ENCODE measurements at regions not wholly inside any gene's neighbourhood (a gene's known extent, or its start where the extent isn't known, plus 50 kb on each side); places are given as distances from the start of the nearest gene placed in this dataset.

DNA sequence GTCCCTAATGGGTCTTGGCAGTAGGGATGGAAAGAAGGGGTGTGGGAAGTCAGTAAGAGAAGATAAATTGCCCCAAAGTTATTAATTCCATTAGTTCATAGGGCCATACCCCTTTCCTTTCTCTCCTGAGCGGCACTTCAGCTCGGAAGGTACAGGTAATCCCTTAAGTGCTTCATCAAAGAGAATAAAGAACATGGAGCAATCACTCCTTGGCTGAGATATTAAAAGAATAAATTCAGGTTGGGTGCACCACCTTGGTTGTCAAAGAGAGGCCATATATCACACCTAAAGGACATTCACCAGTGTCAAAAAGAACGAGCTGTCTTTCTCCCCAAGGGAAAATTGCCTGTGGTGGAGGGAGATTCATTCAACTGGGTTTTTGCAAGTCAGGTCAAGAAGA lies 87.5 kb downstream of the EDN3 start:
- Histone ChIP-seq H3K9me3 (ENCODE audit: control insufficient read depth, low read depth, low read length) (no peaks in the 10 kb centered on the region), H3K27ac (ENCODE audit: low read length) (no peak overlapping the region)

GRCh38 chr20:59388402-59388801 lies 88.0 kb downstream of the EDN3 start:
- no peak overlapping the region for H3K27ac ChIP-seq (ENCODE audit: low read length)
- no peak for DNase-seq
- H3K4me3 ChIP-seq (ENCODE audit: low read length) = no peak overlapping the region
- no peaks in the 10 kb centered on the region for H3K4me1 ChIP-seq (ENCODE audit: control insufficient read depth, insufficient read depth, low read length)
- WGBS (ENCODE audit: insufficient coverage, low lambda C conversion rate) = no CpG with 5 or more reads among the region's 4 CpGs
- no peaks in the 10 kb centered on the region for H3K9me3 ChIP-seq (ENCODE audit: control insufficient read depth, low read depth, low read length)
- H3K27me3 ChIP-seq (ENCODE audit: control insufficient read depth, insufficient read depth, low read length) = peaks cover 11% of the 10 kb centered on the region
- no peaks in the 10 kb centered on the region for H3K36me3 ChIP-seq (ENCODE audit: control insufficient read depth, insufficient read depth, low read length)

More for the DNA sequence above, 87.5 kb downstream of the EDN3 start:
- H3K36me3 ChIP-seq (ENCODE audit: control insufficient read depth, insufficient read depth, low read length) = no peaks in the 10 kb centered on the region
- no peaks in the 10 kb centered on the region for H3K4me1 ChIP-seq (ENCODE audit: control insufficient read depth, insufficient read depth, low read length)
- no peak overlapping the region for H3K4me3 ChIP-seq (ENCODE audit: low read length)
- peaks cover 9% of the 10 kb centered on the region for H3K27me3 ChIP-seq (ENCODE audit: control insufficient read depth, insufficient read depth, low read length)
- DNase-seq = no peak
- WGBS (ENCODE audit: insufficient coverage, low lambda C conversion rate) = no CpG with 5 or more reads among the region's 3 CpGs

GRCh38 chr20:59390437-59390836 lies 90.0 kb downstream of the EDN3 start:
- H3K36me3 ChIP-seq (ENCODE audit: control insufficient read depth, insufficient read depth, low read length) = no peaks in the 10 kb centered on the region
- no CpG with 5 or more reads among the region's 6 CpGs for WGBS (ENCODE audit: insufficient coverage, low lambda C conversion rate)
- peaks cover 15% of the 10 kb centered on the region for H3K27me3 ChIP-seq (ENCODE audit: control insufficient read depth, insufficient read depth, low read length)
- no peaks in the 10 kb centered on the region for H3K4me1 ChIP-seq (ENCODE audit: control insufficient read depth, insufficient read depth, low read length)
- H3K9me3 ChIP-seq (ENCODE audit: control insufficient read depth, low read depth, low read length) = no peaks in the 10 kb centered on the region
- DNase-seq = no peak
- H3K27ac ChIP-seq (ENCODE audit: low read length) = no peak overlapping the region
- no peak overlapping the region for H3K4me3 ChIP-seq (ENCODE audit: low read length)

GRCh38 chr20:59391975-59392374 lies 91.6 kb downstream of the EDN3 start:
- no peaks in the 10 kb centered on the region for H3K4me1 ChIP-seq (ENCODE audit: control insufficient read depth, insufficient read depth, low read length)
- H3K27me3 ChIP-seq (ENCODE audit: control insufficient read depth, insufficient read depth, low read length) = peaks cover 9% of the 10 kb centered on the region
- H3K36me3 ChIP-seq (ENCODE audit: control insufficient read depth, insufficient read depth, low read length) = no peaks in the 10 kb centered on the region
- no peak for DNase-seq
- no peak overlapping the region for H3K4me3 ChIP-seq (ENCODE audit: low read length)
- H3K27ac ChIP-seq (ENCODE audit: low read length) = no peak overlapping the region
- H3K9me3 ChIP-seq (ENCODE audit: control insufficient read depth, low read depth, low read length) = no peaks in the 10 kb centered on the region
- no CpG with 5 or more reads among the region's 1 CpG for WGBS (ENCODE audit: insufficient coverage, low lambda C conversion rate)

DNA sequence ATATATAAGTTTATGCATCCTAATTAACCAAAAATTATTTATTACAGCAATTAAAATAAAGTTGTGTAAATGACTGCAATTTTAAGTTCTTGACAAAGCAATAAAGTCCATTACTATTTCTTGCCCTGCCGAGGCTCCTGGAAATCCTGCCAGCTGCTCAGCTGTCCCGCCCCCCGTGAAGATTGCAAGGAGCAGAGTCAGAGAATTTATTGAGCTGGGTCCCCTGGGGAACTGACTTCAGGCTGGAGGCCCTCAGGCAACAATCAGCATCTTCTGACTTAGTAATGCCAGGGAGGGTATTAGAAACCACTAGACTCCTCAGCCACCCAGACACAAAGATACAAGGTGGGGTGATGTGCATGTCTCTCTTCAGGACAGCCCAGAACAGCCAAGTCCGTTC lies 92.3 kb downstream of the EDN3 start:
- Histone ChIP-seq H3K4me1 (ENCODE audit: control insufficient read depth, insufficient read depth, low read length) (no peaks in the 10 kb centered on the region), H3K36me3 (ENCODE audit: control insufficient read depth, insufficient read depth, low read length) (no peaks in the 10 kb centered on the region), H3K27ac (ENCODE audit: low read length) (no peak overlapping the region), H3K27me3 (ENCODE audit: control insufficient read depth, insufficient read depth, low read length) (peaks cover 8% of the 10 kb centered on the region), H3K9me3 (ENCODE audit: control insufficient read depth, low read depth, low read length) (no peaks in the 10 kb centered on the region), H3K4me3 (ENCODE audit: low read length) (no peak overlapping the region)
- WGBS (ENCODE audit: insufficient coverage, low lambda C conversion rate) = 80% methylated on average over 1 of the region's 4 CpGs
- DNase-seq = no peak

- no peak overlapping the region for H3K4me3 ChIP-seq (ENCODE audit: low read length)
- H3K27ac ChIP-seq (ENCODE audit: low read length) = no peak overlapping the region
- H3K27me3 ChIP-seq (ENCODE audit: control insufficient read depth, insufficient read depth, low read length) = peaks cover 10% of the 10 kb centered on the region
- DNase-seq = no peak
- 93% methylated on average over 3 of the region's 3 CpGs for WGBS (ENCODE audit: insufficient coverage, low lambda C conversion rate)
- H3K4me1 ChIP-seq (ENCODE audit: control insufficient read depth, insufficient read depth, low read length) = no peaks in the 10 kb centered on the region
- no peaks in the 10 kb centered on the region for H3K9me3 ChIP-seq (ENCODE audit: control insufficient read depth, low read depth, low read length)
- H3K36me3 ChIP-seq (ENCODE audit: control insufficient read depth, insufficient read depth, low read length) = no peaks in the 10 kb centered on the region
Observed at GRCh38 chr20:59393142-59393541, 92.7 kb downstream of the EDN3 start.

- no peak for DNase-seq
- Histone ChIP-seq H3K36me3 (ENCODE audit: control insufficient read depth, insufficient read depth, low read length) (no peaks in the 10 kb centered on the region), H3K4me3 (ENCODE audit: low read length) (no peak overlapping the region), H3K9me3 (ENCODE audit: control insufficient read depth, low read depth, low read length) (no peaks in the 10 kb centered on the region), H3K4me1 (ENCODE audit: control insufficient read depth, insufficient read depth, low read length) (peaks cover 12% of the 10 kb centered on the region), H3K27me3 (ENCODE audit: control insufficient read depth, insufficient read depth, low read length) (peaks cover 15% of the 10 kb centered on the region), H3K27ac (ENCODE audit: low read length) (no peak overlapping the region)
- no CpG with 5 or more reads among the region's 6 CpGs for WGBS (ENCODE audit: insufficient coverage, low lambda C conversion rate)
Observed at GRCh38 chr20:59395729-59396128, 95.3 kb downstream of the EDN3 start.

- peaks cover 27% of the 10 kb centered on the region for H3K4me1 ChIP-seq (ENCODE audit: control insufficient read depth, insufficient read depth, low read length)
- WGBS (ENCODE audit: insufficient coverage, low lambda C conversion rate) = no CpG with 5 or more reads among the region's 12 CpGs
- no peak overlapping the region for H3K27ac ChIP-seq (ENCODE audit: low read length)
- H3K9me3 ChIP-seq (ENCODE audit: control insufficient read depth, low read depth, low read length) = no peaks in the 10 kb centered on the region
- H3K4me3 ChIP-seq (ENCODE audit: low read length) = no peak overlapping the region
- H3K27me3 ChIP-seq (ENCODE audit: control insufficient read depth, insufficient read depth, low read length) = peaks cover 17% of the 10 kb centered on the region
- DNase-seq = no peak
- H3K36me3 ChIP-seq (ENCODE audit: control insufficient read depth, insufficient read depth, low read length) = no peaks in the 10 kb centered on the region
Observed at GRCh38 chr20:59398537-59399205, 98.3 kb downstream of the EDN3 start.

DNA sequence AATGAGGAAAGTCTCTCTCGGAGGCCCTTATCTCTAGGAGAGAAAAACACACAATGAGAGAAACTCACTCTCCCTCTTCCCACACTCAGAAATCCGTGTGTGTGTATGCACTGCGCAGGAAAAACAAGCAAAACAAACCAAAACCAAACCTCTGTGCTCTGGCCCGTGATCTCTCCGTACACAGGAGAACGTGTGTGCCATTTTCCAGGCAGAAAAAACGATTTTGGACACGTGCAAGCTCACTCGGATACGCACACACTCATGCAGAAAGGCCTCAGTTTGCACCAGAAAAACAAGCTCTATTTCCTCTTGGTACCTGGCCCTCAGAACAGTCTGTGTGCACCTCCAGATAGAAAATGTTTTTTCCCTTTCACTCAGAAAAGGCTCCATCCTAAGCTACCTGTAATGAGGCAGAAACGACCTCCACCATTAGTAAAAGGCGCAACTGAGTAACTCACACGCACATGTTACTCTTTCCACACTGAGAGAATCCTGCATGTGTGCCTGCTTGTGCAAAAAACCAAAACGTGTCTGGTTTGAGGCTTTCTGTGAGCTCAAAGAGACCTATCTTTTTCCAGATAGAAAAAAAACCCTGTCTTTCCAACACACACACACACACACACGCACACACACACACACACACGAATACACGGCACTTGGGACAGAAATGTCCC lies 99.2 kb downstream of the EDN3 start:
- 37% methylated on average over 4 of the region's 17 CpGs for WGBS (ENCODE audit: insufficient coverage, low lambda C conversion rate)
- H3K27me3 ChIP-seq (ENCODE audit: control insufficient read depth, insufficient read depth, low read length) = peaks cover 22% of the 10 kb centered on the region
- no peak for DNase-seq
- no peak overlapping the region for H3K4me3 ChIP-seq (ENCODE audit: low read length)
- no peaks in the 10 kb centered on the region for H3K36me3 ChIP-seq (ENCODE audit: control insufficient read depth, insufficient read depth, low read length)
- H3K27ac ChIP-seq (ENCODE audit: low read length) = no peak overlapping the region
- peaks cover 27% of the 10 kb centered on the region for H3K4me1 ChIP-seq (ENCODE audit: control insufficient read depth, insufficient read depth, low read length)
- H3K9me3 ChIP-seq (ENCODE audit: control insufficient read depth, low read depth, low read length) = no peaks in the 10 kb centered on the region

- Histone ChIP-seq H3K27me3 (ENCODE audit: control insufficient read depth, insufficient read depth, low read length) (peaks cover 33% of the 10 kb centered on the region), H3K36me3 (ENCODE audit: control insufficient read depth, insufficient read depth, low read length) (no peaks in the 10 kb centered on the region), H3K9me3 (ENCODE audit: control insufficient read depth, low read depth, low read length) (no peaks in the 10 kb centered on the region), H3K4me1 (ENCODE audit: control insufficient read depth, insufficient read depth, low read length) (peaks cover 27% of the 10 kb centered on the region), H3K4me3 (ENCODE audit: low read length) (no peak overlapping the region), H3K27ac (ENCODE audit: low read length) (no peak overlapping the region)
- WGBS (ENCODE audit: insufficient coverage, low lambda C conversion rate) = no CpG with 5 or more reads among the region's 9 CpGs
- no peak for DNase-seq
Observed at GRCh38 chr20:59400708-59401107, 100.3 kb downstream of the EDN3 start.

DNA sequence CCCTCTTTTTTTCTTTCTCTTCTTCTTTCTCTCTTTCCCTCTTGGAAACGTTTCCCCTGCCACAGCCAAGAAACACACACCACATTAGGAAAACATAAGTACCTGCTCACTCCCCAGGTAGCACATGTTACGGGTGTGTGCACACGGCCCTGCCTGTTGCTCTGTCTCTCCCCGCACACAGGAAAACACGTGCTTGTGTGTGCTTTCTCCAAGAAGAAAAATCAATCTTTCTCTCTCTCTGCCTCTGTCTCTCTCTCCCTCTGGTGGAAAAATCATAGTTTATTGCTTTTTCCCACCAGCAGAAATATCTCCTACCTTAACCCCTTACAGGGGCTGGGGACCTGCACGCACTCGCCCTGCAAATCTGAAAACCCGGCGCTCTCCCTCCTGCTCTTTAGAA lies 102.3 kb downstream of the EDN3 start:
- Histone ChIP-seq H3K36me3 (ENCODE audit: control insufficient read depth, insufficient read depth, low read length) (no peaks in the 10 kb centered on the region), H3K9me3 (ENCODE audit: control insufficient read depth, low read depth, low read length) (no peaks in the 10 kb centered on the region), H3K27me3 (ENCODE audit: control insufficient read depth, insufficient read depth, low read length) (peaks cover 44% of the 10 kb centered on the region), H3K4me3 (ENCODE audit: low read length) (peak overlapping the region; percentile 14), H3K4me1 (ENCODE audit: control insufficient read depth, insufficient read depth, low read length) (peaks cover 27% of the 10 kb centered on the region), H3K27ac (ENCODE audit: low read length) (no peak overlapping the region)
- peak; percentile 63 to 86 for DNase-seq
- 33% methylated on average over 1 of the region's 9 CpGs for WGBS (ENCODE audit: insufficient coverage, low lambda C conversion rate)
